PC-9 (cell line): ENCODE measurements at regions not wholly inside any gene's neighbourhood (a gene's known extent, or its start where the extent isn't known, plus 50 kb on each side); places are given as distances from the start of the nearest gene placed in this dataset.

Source experiments
- BruUV-seq: library from RNA; stranded (reverse); fragments of 400-500 nt; replicated peaks from 2 replicates; lab custom pipeline; 2021; lab: Mats Ljungman, UMichigan
- CTCF ChIA-PET: fragments of 300-600 bp; sonication (Branson Sonifier 250); formaldehyde crosslinking; loops from one replicate; lab custom pipeline; 2022; ENCODE audit warnings: antibody characterized with exemption; lab: Charles Lee
- POLR2A ChIA-PET: fragments of 300-600 bp; sonication (Branson Sonifier 250); formaldehyde crosslinking; loops from one replicate; lab custom pipeline; 2022; ENCODE audit warnings: antibody characterized with exemption; ENCODE audit not compliant: unreplicated experiment; lab: Charles Lee
- DNase-seq, 2 experiments: peaks; one replicate each; pipeline versions ENCODE4 v3.0.0 to v3.0.0-alpha.2; 2015 to 2022; ENCODE audit warnings: mixed read lengths in 1 of 2
- H2AFZ ChIP-seq: fragments of 200-600 bp; sonication (generic); 2 replicates; pipeline ENCODE4 v1.8.1; 2017; ENCODE audit warnings: antibody characterized with exemption
- H3F3A ChIP-seq: fragments of 200-600 bp; sonication (generic); 2 replicates; pipeline ENCODE4 v1.8.1; 2017; ENCODE audit warnings: antibody characterized with exemption, mild to moderate bottlenecking, low read depth; ENCODE audit not compliant: insufficient read depth
- H3K27ac ChIP-seq: fragments of 200-600 bp; sonication (generic); 2 replicates; pipeline ENCODE4 v1.6.1; 2016; ENCODE audit warnings: mixed run types
- H3K27me3 ChIP-seq: fragments of 200-600 bp; sonication (generic); 2 replicates; pipeline ENCODE4 v1.6.1; 2016; ENCODE audit warnings: low read depth, mixed run types; ENCODE audit not compliant: insufficient read depth
- H3K36me3 ChIP-seq: fragments of 200-600 bp; sonication (generic); 2 replicates; pipeline ENCODE4 v1.6.1; 2016; ENCODE audit warnings: low read depth, mixed run types
- H3K4me1 ChIP-seq: fragments of 200-600 bp; sonication (generic); replicated peaks from 2 replicates; pipeline ENCODE4 v1.6.1; 2016; ENCODE audit warnings: mixed run types; ENCODE audit not compliant: insufficient read depth
- H3K4me2 ChIP-seq: fragments of 200-600 bp; sonication (generic); 2 replicates; pipeline ENCODE4 v1.6.1; 2017; ENCODE audit warnings: mixed run types
- H3K4me3 ChIP-seq: fragments of 200-600 bp; sonication (generic); 2 replicates; pipeline ENCODE4 v1.6.1; 2016; ENCODE audit warnings: mixed run types
- H3K79me2 ChIP-seq: fragments of 200-600 bp; sonication (generic); 2 replicates; pipeline ENCODE4 v1.6.1; 2017; ENCODE audit warnings: low read depth, mixed run types
- H3K9me2 ChIP-seq: fragments of 200-600 bp; sonication (generic); 2 replicates; pipeline ENCODE4 v1.8.1; 2017; ENCODE audit warnings: mild to moderate bottlenecking; ENCODE audit not compliant: insufficient read depth
- H3K9me3 ChIP-seq: fragments of 200-600 bp; sonication (generic); 2 replicates; pipeline ENCODE4 v1.8.1; 2016; ENCODE audit warnings: low read depth; ENCODE audit not compliant: insufficient read depth
- H4K20me1 ChIP-seq: fragments of 200-600 bp; sonication (generic); 2 replicates; pipeline ENCODE4 v1.8.1; 2017; ENCODE audit not compliant: insufficient read depth
- EZH2 ChIP-seq: fragments of 200-600 bp; sonication (generic); IDR thresholded peaks from 2 replicates; pipeline ENCODE4 v1.8.0; 2017; ENCODE audit warnings: antibody characterized with exemption, low read depth
- intact Hi-C: fragments of 100-400 bp; cut with micrococcal nuclease; formaldehyde crosslinking; loops from one replicate; pipeline ENCODE4 v1.10.0; 2022; ENCODE audit not compliant: unreplicated experiment
- TF ChIP-seq, protein P1 (sequence below): fragments of 200-600 bp; sonication (generic); conservative IDR thresholded peaks from 2 replicates; pipeline ENCODE4 v1.6.1; 2017; ENCODE audit warnings: mixed run types, antibody characterized with exemption, mild to moderate bottlenecking, moderate library complexity

DNA sequence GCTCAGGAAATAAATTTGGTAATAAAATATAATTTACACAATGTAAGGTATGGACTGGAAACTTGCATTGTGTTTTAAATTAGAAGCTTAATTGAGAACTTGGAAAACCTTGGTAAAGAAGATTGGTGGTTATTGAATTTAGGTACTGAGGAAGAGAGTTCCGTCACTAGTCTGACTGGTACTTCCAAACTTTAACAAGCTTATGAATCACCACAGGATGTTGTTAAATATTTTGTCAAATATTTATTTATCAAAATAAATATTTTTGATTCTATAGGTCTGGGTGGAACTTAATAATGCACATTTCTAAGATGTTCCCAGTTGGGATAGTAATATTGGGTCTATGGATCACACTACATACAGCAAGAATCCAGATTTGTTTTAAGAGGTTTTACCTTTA lies 992.2 kb downstream of the ARAP2 start:
- no peaks in the 10 kb centered on the region for H3K4me1 ChIP-seq
- H3K9me2 ChIP-seq = no peaks in the 10 kb centered on the region
- H3F3A ChIP-seq = no peaks in the 10 kb centered on the region
- H3K9me3 ChIP-seq = no peaks in the 10 kb centered on the region
- POLR2A ChIA-PET = no interaction called here
- no peaks in the 10 kb centered on the region for H3K36me3 ChIP-seq
- no peak overlapping the region for H2AFZ ChIP-seq
- H3K27ac ChIP-seq = no peak overlapping the region
- no peak overlapping the region for H3K4me2 ChIP-seq
- H3K79me2 ChIP-seq = no peaks in the 10 kb centered on the region
- H4K20me1 ChIP-seq = no peaks in the 10 kb centered on the region
- no TSS peak for BruUV-seq
- CTCF ChIA-PET = no interaction called here
- no peak overlapping the region for H3K4me3 ChIP-seq
- intact Hi-C loops = no loop called here
- TF ChIP-seq, protein P1, sequence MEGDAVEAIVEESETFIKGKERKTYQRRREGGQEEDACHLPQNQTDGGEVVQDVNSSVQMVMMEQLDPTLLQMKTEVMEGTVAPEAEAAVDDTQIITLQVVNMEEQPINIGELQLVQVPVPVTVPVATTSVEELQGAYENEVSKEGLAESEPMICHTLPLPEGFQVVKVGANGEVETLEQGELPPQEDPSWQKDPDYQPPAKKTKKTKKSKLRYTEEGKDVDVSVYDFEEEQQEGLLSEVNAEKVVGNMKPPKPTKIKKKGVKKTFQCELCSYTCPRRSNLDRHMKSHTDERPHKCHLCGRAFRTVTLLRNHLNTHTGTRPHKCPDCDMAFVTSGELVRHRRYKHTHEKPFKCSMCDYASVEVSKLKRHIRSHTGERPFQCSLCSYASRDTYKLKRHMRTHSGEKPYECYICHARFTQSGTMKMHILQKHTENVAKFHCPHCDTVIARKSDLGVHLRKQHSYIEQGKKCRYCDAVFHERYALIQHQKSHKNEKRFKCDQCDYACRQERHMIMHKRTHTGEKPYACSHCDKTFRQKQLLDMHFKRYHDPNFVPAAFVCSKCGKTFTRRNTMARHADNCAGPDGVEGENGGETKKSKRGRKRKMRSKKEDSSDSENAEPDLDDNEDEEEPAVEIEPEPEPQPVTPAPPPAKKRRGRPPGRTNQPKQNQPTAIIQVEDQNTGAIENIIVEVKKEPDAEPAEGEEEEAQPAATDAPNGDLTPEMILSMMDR = no peak
- TF ChIP-seq EZH2 = no peak
- no peaks in the 10 kb centered on the region for H3K27me3 ChIP-seq
- no peak for DNase-seq

DNA sequence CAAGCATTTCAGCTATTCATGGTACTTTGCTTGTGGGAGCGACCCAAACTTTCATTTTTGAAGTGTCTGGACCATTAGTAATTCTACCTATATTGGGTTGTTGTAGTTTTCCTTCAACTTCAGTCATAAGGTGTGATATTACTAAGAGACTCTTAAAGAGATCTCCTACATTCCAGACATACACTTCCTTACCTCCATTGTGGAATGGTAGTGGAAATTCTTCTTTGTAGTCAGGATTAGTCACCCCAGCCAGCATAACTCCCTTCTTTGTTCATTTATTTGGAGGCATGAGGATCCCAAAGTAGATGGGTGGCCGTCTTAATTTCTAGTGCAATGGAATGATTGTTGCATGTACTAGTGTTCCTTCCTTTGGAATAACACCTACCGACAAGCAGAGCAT lies 991.4 kb downstream of the ARAP2 start:
- no peak overlapping the region for H3K4me3 ChIP-seq
- no TSS peak for BruUV-seq
- no peak for TF ChIP-seq EZH2
- TF ChIP-seq, protein P1 = no peak
- no peak overlapping the region for H3K4me2 ChIP-seq
- no peak for DNase-seq
- no peaks in the 10 kb centered on the region for H3F3A ChIP-seq
- H3K36me3 ChIP-seq = no peaks in the 10 kb centered on the region
- POLR2A ChIA-PET = no interaction called here
- intact Hi-C loops = no loop called here
- CTCF ChIA-PET = no interaction called here
- H3K79me2 ChIP-seq = no peaks in the 10 kb centered on the region
- H3K27me3 ChIP-seq = no peaks in the 10 kb centered on the region
- H3K4me1 ChIP-seq = no peaks in the 10 kb centered on the region
- no peak overlapping the region for H3K27ac ChIP-seq
- no peaks in the 10 kb centered on the region for H4K20me1 ChIP-seq
- H2AFZ ChIP-seq = no peak overlapping the region
- no peaks in the 10 kb centered on the region for H3K9me2 ChIP-seq
- no peaks in the 10 kb centered on the region for H3K9me3 ChIP-seq

DNA sequence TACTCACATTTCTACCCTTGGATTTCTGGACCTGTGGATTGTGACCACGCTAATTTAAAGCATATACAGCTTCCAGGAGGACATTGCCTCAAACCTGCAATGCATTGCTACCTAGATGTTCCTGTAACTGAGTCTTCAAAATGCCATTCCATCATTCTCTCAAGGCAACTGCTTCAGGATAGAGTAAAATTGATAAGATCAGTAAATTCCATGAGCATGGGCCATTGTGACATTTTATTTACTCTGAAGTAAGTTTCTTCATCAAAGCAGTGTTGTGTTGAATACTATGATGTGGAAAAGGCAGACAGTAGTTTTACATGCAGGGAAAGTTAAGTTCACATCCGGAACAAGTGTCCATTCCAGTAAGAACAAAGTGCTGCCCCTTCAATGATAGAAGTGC lies 991.0 kb downstream of the ARAP2 start:
- Histone ChIP-seq H3K4me2 (no peak overlapping the region), H3K9me3 (no peaks in the 10 kb centered on the region), H3K27ac (no peak overlapping the region), H3K27me3 (no peaks in the 10 kb centered on the region), H3K9me2 (no peaks in the 10 kb centered on the region), H4K20me1 (no peaks in the 10 kb centered on the region), H3K4me3 (no peak overlapping the region), H3F3A (no peaks in the 10 kb centered on the region), H3K4me1 (no peaks in the 10 kb centered on the region), H2AFZ (no peak overlapping the region), H3K36me3 (no peaks in the 10 kb centered on the region), H3K79me2 (no peaks in the 10 kb centered on the region)
- no peak for DNase-seq
- BruUV-seq = no TSS peak
- ChIA-PET CTCF (no interaction called here), POLR2A (no interaction called here)
- no peak for TF ChIP-seq EZH2
- TF ChIP-seq, protein P1 = no peak
- intact Hi-C loops = no loop called here
